ENCODE measurements at regions not wholly inside any gene's neighbourhood (a gene's known extent, or its start where the extent isn't known, plus 50 kb on each side); places are given as distances from the start of the nearest gene placed in this dataset.

DNA sequence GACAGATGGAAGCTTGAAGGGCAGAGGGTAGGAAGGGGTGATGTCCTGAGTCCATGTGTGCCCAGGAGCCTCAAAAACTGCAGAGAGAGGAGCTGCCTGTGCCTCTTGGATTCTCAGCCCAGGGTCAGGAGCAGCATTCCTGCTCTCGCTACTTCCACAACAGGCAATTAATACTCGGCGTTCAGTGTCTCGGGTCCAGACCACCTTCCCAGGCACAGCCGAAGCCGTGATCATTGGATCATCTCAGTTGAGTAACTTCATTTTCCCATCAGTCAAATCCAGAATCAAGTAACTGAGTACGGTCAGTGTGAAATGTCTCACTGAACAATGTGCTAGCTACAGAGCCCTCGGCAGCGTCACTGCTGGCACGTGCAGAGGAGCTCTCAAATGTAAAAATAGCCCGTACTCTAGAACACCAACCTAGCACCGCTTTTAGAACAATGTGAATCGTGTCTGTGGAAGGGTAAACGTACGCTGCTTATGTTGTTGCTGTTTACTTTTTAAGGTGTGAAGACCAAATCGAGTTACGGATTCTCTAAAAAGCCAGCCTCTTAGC, 63.5 kb upstream of the IRX4 start:
- Histone ChIP-seq H3K4me2 (ENCODE audit: low read length) (no peak overlapping the region), H3K79me2 (ENCODE audit: low read length) (no peaks in the 10 kb centered on the region), H3K9me2 (replicated peaks; ENCODE audit: low read length) (no peaks in the 10 kb centered on the region), H3F3A (ENCODE audit: low read length, unreplicated experiment) (no peaks in the 10 kb centered on the region), H3K27ac (ENCODE audit: low read length) (no peak overlapping the region), H3K36me3 (ENCODE audit: low read depth, low read length) (no peaks in the 10 kb centered on the region), H3K9ac (ENCODE audit: low read length) (no peak overlapping the region), H4K20me1 (ENCODE audit: low read length) (no peaks in the 10 kb centered on the region), H3K9me3 (ENCODE audit: low read length) (no peaks in the 10 kb centered on the region), H2AFZ (ENCODE audit: low read length) (no peak overlapping the region), H3K4me3 (ENCODE audit: low read length) (no peak overlapping the region), H3K27me3 (ENCODE audit: low read length) (peaks cover 76% of the 10 kb centered on the region), H3K4me1 (ENCODE audit: insufficient read depth, low read length) (no peaks in the 10 kb centered on the region)
- ATAC-seq (no peak), DNase-seq (no peak)
- BruUV-seq (replicated peaks) = no TSS peak
- ChIA-PET CTCF (no interaction called here), POLR2A (ENCODE audit: unreplicated experiment) (no interaction called here)
- TF ChIP-seq EZH2phosphoT487 (IDR thresholded peaks at IDR 0.05; ENCODE audit: borderline replicate concordance, low read length) (no peak), EZH2 (IDR thresholded peaks at IDR 0.05; ENCODE audit: low read length, unreplicated experiment) (no peak)
- TF ChIP-seq, protein P1, sequence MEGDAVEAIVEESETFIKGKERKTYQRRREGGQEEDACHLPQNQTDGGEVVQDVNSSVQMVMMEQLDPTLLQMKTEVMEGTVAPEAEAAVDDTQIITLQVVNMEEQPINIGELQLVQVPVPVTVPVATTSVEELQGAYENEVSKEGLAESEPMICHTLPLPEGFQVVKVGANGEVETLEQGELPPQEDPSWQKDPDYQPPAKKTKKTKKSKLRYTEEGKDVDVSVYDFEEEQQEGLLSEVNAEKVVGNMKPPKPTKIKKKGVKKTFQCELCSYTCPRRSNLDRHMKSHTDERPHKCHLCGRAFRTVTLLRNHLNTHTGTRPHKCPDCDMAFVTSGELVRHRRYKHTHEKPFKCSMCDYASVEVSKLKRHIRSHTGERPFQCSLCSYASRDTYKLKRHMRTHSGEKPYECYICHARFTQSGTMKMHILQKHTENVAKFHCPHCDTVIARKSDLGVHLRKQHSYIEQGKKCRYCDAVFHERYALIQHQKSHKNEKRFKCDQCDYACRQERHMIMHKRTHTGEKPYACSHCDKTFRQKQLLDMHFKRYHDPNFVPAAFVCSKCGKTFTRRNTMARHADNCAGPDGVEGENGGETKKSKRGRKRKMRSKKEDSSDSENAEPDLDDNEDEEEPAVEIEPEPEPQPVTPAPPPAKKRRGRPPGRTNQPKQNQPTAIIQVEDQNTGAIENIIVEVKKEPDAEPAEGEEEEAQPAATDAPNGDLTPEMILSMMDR (conservative IDR thresholded peaks at IDR 0.05; ENCODE audit: low read depth, low read length) = no peak
- intact Hi-C loops (cut with micrococcal nuclease) = no loop called here

DNA sequence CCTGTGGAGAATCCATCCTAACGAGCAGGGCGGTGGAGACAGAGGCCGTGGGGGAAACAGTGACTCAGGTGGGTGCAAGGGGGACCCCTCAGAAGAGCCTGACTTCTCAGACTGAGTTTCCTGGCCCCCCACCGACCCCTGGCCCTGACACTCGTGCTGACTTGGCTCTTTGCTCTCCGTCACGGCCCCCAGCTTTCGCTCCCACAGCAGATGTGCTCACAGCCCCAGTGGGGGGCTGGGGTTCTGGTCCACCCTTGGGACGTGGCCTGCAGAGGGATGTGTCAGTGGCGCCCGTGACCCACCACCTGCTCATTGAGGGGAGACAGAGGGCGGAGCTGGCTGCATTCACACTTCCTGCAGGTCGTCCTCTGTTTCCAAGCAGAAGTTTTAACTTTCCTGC, 62.9 kb upstream of the IRX4 start:
- no peak for ATAC-seq
- Histone ChIP-seq H3K9me2 (replicated peaks; ENCODE audit: low read length) (no peaks in the 10 kb centered on the region), H3K4me2 (ENCODE audit: low read length) (no peak overlapping the region), H3K9ac (ENCODE audit: low read length) (no peak overlapping the region), H3K36me3 (ENCODE audit: low read depth, low read length) (no peaks in the 10 kb centered on the region), H3K27ac (ENCODE audit: low read length) (no peak overlapping the region), H3K4me1 (ENCODE audit: insufficient read depth, low read length) (no peaks in the 10 kb centered on the region), H3K4me3 (ENCODE audit: low read length) (no peak overlapping the region), H2AFZ (ENCODE audit: low read length) (no peak overlapping the region), H3F3A (ENCODE audit: low read length, unreplicated experiment) (no peaks in the 10 kb centered on the region), H3K27me3 (ENCODE audit: low read length) (peaks cover 76% of the 10 kb centered on the region), H4K20me1 (ENCODE audit: low read length) (no peaks in the 10 kb centered on the region), H3K9me3 (ENCODE audit: low read length) (no peaks in the 10 kb centered on the region), H3K79me2 (ENCODE audit: low read length) (no peaks in the 10 kb centered on the region)
- POLR2A ChIA-PET (ENCODE audit: unreplicated experiment) = no interaction called here
- intact Hi-C loops (cut with micrococcal nuclease) = no loop called here
- CTCF ChIA-PET = no interaction called here
- no peak for TF ChIP-seq EZH2 (IDR thresholded peaks at IDR 0.05; ENCODE audit: low read length, unreplicated experiment)
- TF ChIP-seq EZH2phosphoT487 (IDR thresholded peaks at IDR 0.05; ENCODE audit: borderline replicate concordance, low read length) = no peak
- TF ChIP-seq, protein P1 (conservative IDR thresholded peaks at IDR 0.05; ENCODE audit: low read depth, low read length) = no peak
- no peak for DNase-seq
- BruUV-seq (replicated peaks) = no TSS peak

DNA sequence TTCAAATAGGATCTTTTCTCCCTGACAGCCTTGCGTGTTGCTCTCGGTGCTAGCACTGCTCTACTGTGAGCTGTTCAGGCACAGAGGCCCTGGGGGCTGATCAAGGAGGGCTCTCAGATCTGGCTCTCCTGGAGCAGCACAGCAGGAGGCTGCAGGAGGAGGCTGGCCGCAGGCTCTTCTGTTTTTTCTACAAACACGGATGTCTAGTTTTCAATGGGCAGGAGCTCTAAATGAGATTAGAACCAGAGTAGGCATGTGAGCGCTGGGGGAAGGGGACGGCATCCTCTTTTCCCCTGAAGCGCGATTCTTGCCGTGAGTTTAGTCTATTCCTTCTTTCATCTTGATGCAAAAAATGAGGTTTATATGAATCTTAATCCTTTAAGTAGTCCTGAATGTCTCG, 61.7 kb upstream of the IRX4 start:
- ChIA-PET CTCF (no interaction called here), POLR2A (ENCODE audit: unreplicated experiment) (no interaction called here)
- Histone ChIP-seq H3K4me1 (ENCODE audit: insufficient read depth, low read length) (no peaks in the 10 kb centered on the region), H3K4me2 (ENCODE audit: low read length) (no peak overlapping the region), H2AFZ (ENCODE audit: low read length) (no peak overlapping the region), H3K9me3 (ENCODE audit: low read length) (no peaks in the 10 kb centered on the region), H3K27me3 (ENCODE audit: low read length) (peaks cover 65% of the 10 kb centered on the region), H3K9me2 (replicated peaks; ENCODE audit: low read length) (no peaks in the 10 kb centered on the region), H3K36me3 (ENCODE audit: low read depth, low read length) (no peaks in the 10 kb centered on the region), H3K79me2 (ENCODE audit: low read length) (no peaks in the 10 kb centered on the region), H3F3A (ENCODE audit: low read length, unreplicated experiment) (no peaks in the 10 kb centered on the region), H3K4me3 (ENCODE audit: low read length) (no peak overlapping the region), H3K9ac (ENCODE audit: low read length) (no peak overlapping the region), H4K20me1 (ENCODE audit: low read length) (no peaks in the 10 kb centered on the region), H3K27ac (ENCODE audit: low read length) (no peak overlapping the region)
- TF ChIP-seq EZH2 (IDR thresholded peaks at IDR 0.05; ENCODE audit: low read length, unreplicated experiment) = no peak
- no peak for TF ChIP-seq EZH2phosphoT487 (IDR thresholded peaks at IDR 0.05; ENCODE audit: borderline replicate concordance, low read length)
- TF ChIP-seq, protein P1 (conservative IDR thresholded peaks at IDR 0.05; ENCODE audit: low read depth, low read length) = no peak
- intact Hi-C loops (cut with micrococcal nuclease) = no loop called here
- ATAC-seq (no peak), DNase-seq (no peak)
- BruUV-seq (replicated peaks) = no TSS peak
